Hepatocyte (in vitro differentiated cells): ENCODE measurements at regions not wholly inside any gene's neighbourhood (a gene's known extent, or its start where the extent isn't known, plus 50 kb on each side); places are given as distances from the start of the nearest gene placed in this dataset.

Experiments used
- DNase-seq: peaks from one replicate; pipeline ENCODE4 v3.0.0-alpha.2; 2016; ENCODE audit warnings: low spot score
- H2AFZ ChIP-seq: fragments of 200-600 bp; sonication (generic); 2 replicates; pipeline ENCODE4 v1.6.0; 2016; ENCODE audit warnings: antibody characterized with exemption, mild to moderate bottlenecking
- H3K27ac ChIP-seq: fragments of 200-600 bp; sonication (generic); 2 replicates; pipeline ENCODE4 v1.5.1; 2016; ENCODE audit warnings: mild to moderate bottlenecking
- H3K27me3 ChIP-seq: fragments of 200-600 bp; sonication (generic); 2 replicates; pipeline ENCODE4 v1.6.1; 2016
- H3K36me3 ChIP-seq: fragments of 200-600 bp; sonication (generic); replicated peaks from 2 replicates; pipeline ENCODE4 v1.5.1; 2016; ENCODE audit warnings: low read depth; ENCODE audit not compliant: insufficient read depth
- H3K4me1 ChIP-seq: fragments of 200-600 bp; sonication (generic); 2 replicates; pipeline ENCODE4 v1.5.1; 2016; ENCODE audit warnings: mild to moderate bottlenecking, moderate library complexity; ENCODE audit not compliant: insufficient read depth
- H3K4me2 ChIP-seq: fragments of 200-600 bp; sonication (generic); 2 replicates; pipeline ENCODE4 v1.6.0; 2016
- H3K4me3 ChIP-seq: fragments of 200-600 bp; sonication (generic); 2 replicates; pipeline ENCODE4 v1.5.1; 2016; ENCODE audit warnings: mild to moderate bottlenecking
- H3K79me2 ChIP-seq: fragments of 200-600 bp; sonication (generic); 2 replicates; pipeline ENCODE4 v1.6.0; 2017; ENCODE audit warnings: mild to moderate bottlenecking
- H3K9me2 ChIP-seq: fragments of 200-600 bp; sonication (generic); replicated peaks from 2 replicates; pipeline ENCODE4 v1.6.0; 2017; ENCODE audit warnings: mild to moderate bottlenecking; ENCODE audit not compliant: insufficient read depth
- H3K9me3 ChIP-seq: fragments of 200-600 bp; sonication (generic); 2 replicates; pipeline ENCODE4 v1.5.1; 2016; ENCODE audit warnings: low read depth, mild to moderate bottlenecking
- H4K20me1 ChIP-seq: fragments of 200-600 bp; sonication (generic); 2 replicates; pipeline ENCODE4 v1.6.0; 2016; ENCODE audit warnings: mild to moderate bottlenecking; ENCODE audit not compliant: insufficient read depth, poor library complexity, severe bottlenecking
- CTCF ChIP-seq: fragments of 200-600 bp; sonication (generic); IDR thresholded peaks from 2 replicates; pipeline ENCODE4 v1.5.1; 2016; ENCODE audit warnings: antibody characterized with exemption, mild to moderate bottlenecking; ENCODE audit not compliant: poor library complexity
- EZH2 ChIP-seq: fragments of 200-600 bp; sonication (generic); IDR thresholded peaks from 2 replicates; pipeline ENCODE4 v1.6.1; 2016; ENCODE audit warnings: antibody characterized with exemption, mild to moderate bottlenecking, borderline replicate concordance
- EZH2phosphoT487 ChIP-seq: fragments of 200-600 bp; sonication (generic); IDR thresholded peaks from one replicate; pipeline ENCODE4 v1.6.1; 2018; ENCODE audit warnings: antibody characterized with exemption, mild to moderate bottlenecking, low read depth, moderate library complexity; ENCODE audit not compliant: unreplicated experiment, severe bottlenecking
- WGBS: methylation state at CpG from one replicate; pipeline ENCODE4 v1.1.6; 2016; ENCODE audit warnings: low lambda C conversion rate; ENCODE audit errors: missing lambda C conversion rate; 5-methylcytosine and 5-hydroxymethylcytosine counted together

- Histone ChIP-seq H3K27ac (no peak overlapping the region), H4K20me1 (no peaks in the 10 kb centered on the region), H3K27me3 (no peaks in the 10 kb centered on the region), H3K9me3 (no peaks in the 10 kb centered on the region), H3K79me2 (no peaks in the 10 kb centered on the region), H3K4me3 (no peak overlapping the region), H3K4me1 (no peaks in the 10 kb centered on the region), H3K9me2 (no peaks in the 10 kb centered on the region), H3K36me3 (no peaks in the 10 kb centered on the region), H2AFZ (no peak overlapping the region), H3K4me2 (no peak overlapping the region)
- WGBS, result 88% methylated on average over 2 of the region's 2 CpGs
- TF ChIP-seq EZH2, result no peak
- no peak for TF ChIP-seq CTCF
- no peak for TF ChIP-seq EZH2phosphoT487
- DNase-seq, result no peak
Measured at GRCh38 chr5:153086486-153086885, 404.0 kb upstream of the GRIA1 start.

- H3K9me2 ChIP-seq, result no peaks in the 10 kb centered on the region
- DNase-seq, result no peak
- H3K27ac ChIP-seq, result no peak overlapping the region
- no peaks in the 10 kb centered on the region for H3K4me1 ChIP-seq
- 100% methylated on average over 1 of the region's 1 CpG for WGBS
- no peaks in the 10 kb centered on the region for H3K36me3 ChIP-seq
- H3K4me3 ChIP-seq, result no peak overlapping the region
- no peaks in the 10 kb centered on the region for H3K9me3 ChIP-seq
- no peak overlapping the region for H3K4me2 ChIP-seq
- H3K79me2 ChIP-seq, result no peaks in the 10 kb centered on the region
- H4K20me1 ChIP-seq, result no peaks in the 10 kb centered on the region
- no peaks in the 10 kb centered on the region for H3K27me3 ChIP-seq
- TF ChIP-seq CTCF (no peak), EZH2phosphoT487 (no peak), EZH2 (no peak)
- H2AFZ ChIP-seq, result no peak overlapping the region
Measured at GRCh38 chr5:153088538-153088937, 401.9 kb upstream of the GRIA1 start.

- Histone ChIP-seq H3K9me3 (no peaks in the 10 kb centered on the region), H4K20me1 (no peaks in the 10 kb centered on the region), H3K79me2 (no peaks in the 10 kb centered on the region), H3K27me3 (no peaks in the 10 kb centered on the region), H3K9me2 (no peaks in the 10 kb centered on the region), H3K4me3 (no peak overlapping the region), H3K27ac (no peak overlapping the region), H3K4me2 (no peak overlapping the region), H3K36me3 (no peaks in the 10 kb centered on the region), H3K4me1 (no peaks in the 10 kb centered on the region), H2AFZ (no peak overlapping the region)
- WGBS, result 87% methylated on average over 3 of the region's 3 CpGs
- no peak for TF ChIP-seq EZH2
- no peak for DNase-seq
Measured at GRCh38 chr5:153094333-153094732, 396.1 kb upstream of the GRIA1 start.

GRCh38 chr5:153096381-153096780 is 394.1 kb upstream of the GRIA1 start:
- Histone ChIP-seq H3K27ac (no peak overlapping the region), H4K20me1 (no peaks in the 10 kb centered on the region), H3K36me3 (no peaks in the 10 kb centered on the region), H3K4me2 (no peak overlapping the region), H3K4me3 (no peak overlapping the region), H3K9me3 (no peaks in the 10 kb centered on the region), H3K79me2 (no peaks in the 10 kb centered on the region), H3K9me2 (no peaks in the 10 kb centered on the region), H2AFZ (no peak overlapping the region), H3K27me3 (no peaks in the 10 kb centered on the region), H3K4me1 (no peaks in the 10 kb centered on the region)
- TF ChIP-seq EZH2 (no peak), EZH2phosphoT487 (no peak), CTCF (no peak)
- WGBS, result 91% methylated on average over 4 of the region's 4 CpGs
- DNase-seq, result no peak
